Transverse colon (tissue), 4 donors: ENCODE measurements at regions not wholly inside any gene's neighbourhood (a gene's known extent, or its start where the extent isn't known, plus 50 kb on each side); places are given as distances from the start of the nearest gene placed in this dataset.
"Not testable (repeated sequence)": the region's sequence is repeated elsewhere in the genome, so short reads cannot be mapped to it uniquely, and the experiment has no call there.

Experiments used
- DNase-seq: peaks from one replicate; pipeline ENCODE4 v3.0.0-alpha.2; 2019
- H3K27ac ChIP-seq, 4 donors: fragments of 200-600 bp; sonication (generic); 2 replicates each; pipeline ENCODE4 v1.5.1; 2016 to 2018; ENCODE audit warnings: inconsistent platforms in 4 of 4
- H3K27me3 ChIP-seq: fragments of 200-600 bp; sonication (generic); 2 replicates; pipeline ENCODE4 v1.5.1; 2017; ENCODE audit warnings: inconsistent platforms
- H3K36me3 ChIP-seq, 4 donors: fragments of 200-600 bp; sonication (generic); 2 replicates each; pipeline ENCODE4 v1.5.1; 2017 to 2019; ENCODE audit warnings: inconsistent platforms in 4 of 4
- H3K4me1 ChIP-seq, 4 donors: fragments of 200-600 bp; sonication (generic); 2 replicates each; pipeline ENCODE4 v1.5.1; 2017 to 2020; ENCODE audit warnings: inconsistent platforms in 4 of 4
- H3K4me3 ChIP-seq, 4 donors: fragments of 200-600 bp; sonication (generic); 1 replicate in 1 of 4; 2 replicates in 3 of 4; pipeline versions ENCODE4 v1.5.1 to v1.6.1; 2017 to 2019; ENCODE audit warnings: inconsistent platforms in 4 of 4
- H3K9me3 ChIP-seq, 2 donors: fragments of 200-600 bp; sonication (generic); 2 replicates each; pipeline ENCODE4 v1.5.1; 2017 to 2019; ENCODE audit warnings: inconsistent platforms in 2 of 2
- EP300 ChIP-seq: sonication (generic); formaldehyde crosslinking; IDR thresholded peaks from one replicate; pipeline ENCODE4 v1.6.1; 2017; ENCODE audit warnings: antibody characterized with exemption, low read depth
- POLR2A ChIP-seq: fragments of 450-650 bp; IDR thresholded peaks from one replicate; pipeline ENCODE4 v1.6.1; 2016; ENCODE audit warnings: antibody characterized with exemption, mild to moderate bottlenecking, moderate library complexity
- POLR2AphosphoS5 ChIP-seq, 3 donors: sonication (generic); formaldehyde crosslinking; IDR thresholded peaks; one replicate each; pipeline ENCODE4 v1.6.1; 2016; ENCODE audit warnings: antibody characterized with exemption in 3 of 3
- WGBS, 2 donors: methylation state at CpG; one replicate each; pipeline ENCODE4 v1.1.5; 2018; ENCODE audit warnings: low coverage in 1 of 2; 5-methylcytosine and 5-hydroxymethylcytosine counted together
- in situ Hi-C, 4 donors: fragments of 200-750 bp; cut with MboI; loops; one replicate each; pipeline versions ENCODE4 v1.15.0 to v1.15.1; 2017; ENCODE audit warnings: low sequenced_read_pairs in 3 of 4, low pct_ligation_motif_present in 1 of 4, low pct_unique_long_range_greater_than_20kb in 1 of 4
- intact Hi-C: fragments of 100-400 bp; cut with DNase I; formaldehyde crosslinking; loops from one replicate; pipeline ENCODE4 v1.15.1; 2023; ENCODE audit warnings: low total_unique reads
- TF ChIP-seq, protein P1 (sequence below), 5 experiments: fragments of 200-600 bp in 3 of 5; fragments of 450-650 bp in 2 of 5; sonication (generic) in 3 of 5; IDR thresholded peaks; 1 replicate in 2 of 5; 2 replicates in 3 of 5; pipeline ENCODE4 v1.5.1; 2016 to 2017; ENCODE audit warnings: antibody characterized with exemption in 5 of 5, inconsistent platforms in 3 of 5, mild to moderate bottlenecking in 2 of 5, moderate library complexity in 1 of 5

GRCh38 chr2:195532628-195533271, 124.3 kb upstream of the SLC39A10 start:
- no peak for DNase-seq
- H3K9me3 ChIP-seq: no peaks in the 10 kb centered on the region
- 15 to 20% methylated on average over 5 of the region's 5 CpGs for WGBS, 2 donors
- H3K36me3 ChIP-seq: no peaks in the 10 kb centered on the region
- H3K4me3 ChIP-seq: peak overlapping the region in 1 of 4 donors; percentile 38
- intact Hi-C loops: no loop called here
- no peaks in the 10 kb centered on the region for H3K27me3 ChIP-seq
- in situ Hi-C loops: no loop called here
- H3K4me1 ChIP-seq: peaks cover 0 to 22% (median 0%) of the 10 kb centered on the region in 4 donors
- TF ChIP-seq, protein P1, sequence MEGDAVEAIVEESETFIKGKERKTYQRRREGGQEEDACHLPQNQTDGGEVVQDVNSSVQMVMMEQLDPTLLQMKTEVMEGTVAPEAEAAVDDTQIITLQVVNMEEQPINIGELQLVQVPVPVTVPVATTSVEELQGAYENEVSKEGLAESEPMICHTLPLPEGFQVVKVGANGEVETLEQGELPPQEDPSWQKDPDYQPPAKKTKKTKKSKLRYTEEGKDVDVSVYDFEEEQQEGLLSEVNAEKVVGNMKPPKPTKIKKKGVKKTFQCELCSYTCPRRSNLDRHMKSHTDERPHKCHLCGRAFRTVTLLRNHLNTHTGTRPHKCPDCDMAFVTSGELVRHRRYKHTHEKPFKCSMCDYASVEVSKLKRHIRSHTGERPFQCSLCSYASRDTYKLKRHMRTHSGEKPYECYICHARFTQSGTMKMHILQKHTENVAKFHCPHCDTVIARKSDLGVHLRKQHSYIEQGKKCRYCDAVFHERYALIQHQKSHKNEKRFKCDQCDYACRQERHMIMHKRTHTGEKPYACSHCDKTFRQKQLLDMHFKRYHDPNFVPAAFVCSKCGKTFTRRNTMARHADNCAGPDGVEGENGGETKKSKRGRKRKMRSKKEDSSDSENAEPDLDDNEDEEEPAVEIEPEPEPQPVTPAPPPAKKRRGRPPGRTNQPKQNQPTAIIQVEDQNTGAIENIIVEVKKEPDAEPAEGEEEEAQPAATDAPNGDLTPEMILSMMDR (IDR thresholded peaks at IDR 0.05): no peak
- TF ChIP-seq EP300 (no peak), POLR2A (no peak), POLR2AphosphoS5 (IDR thresholded peaks at IDR 0.05) (no peak)
- H3K27ac ChIP-seq: peak overlapping the region; percentile 10 to 33 (median 26)

- whole genome bisulfite sequencing, 2 donors: 89% methylated on average over 1 of the region's 1 CpG; no CpG with 5 or more reads in 1 of the 2 donors
- H3K27ac ChIP-seq: peak overlapping the region in 1 of 4 donors; percentile 33
- peaks cover 0 to 22% (median 0%) of the 10 kb centered on the region in 4 donors for H3K4me1 ChIP-seq
- DNase-seq: no peak
- intact Hi-C loops (no loop called here), in situ Hi-C loops (no loop called here)
- H3K9me3 ChIP-seq: no peaks in the 10 kb centered on the region
- no peaks in the 10 kb centered on the region for H3K27me3 ChIP-seq
- H3K36me3 ChIP-seq: no peaks in the 10 kb centered on the region
- TF ChIP-seq, protein P1 (IDR thresholded peaks at IDR 0.05): no peak
- TF ChIP-seq POLR2A: no peak
- no peak overlapping the region for H3K4me3 ChIP-seq
Measured at GRCh38 chr2:195532255-195532627, 124.8 kb upstream of the SLC39A10 start.

DNA sequence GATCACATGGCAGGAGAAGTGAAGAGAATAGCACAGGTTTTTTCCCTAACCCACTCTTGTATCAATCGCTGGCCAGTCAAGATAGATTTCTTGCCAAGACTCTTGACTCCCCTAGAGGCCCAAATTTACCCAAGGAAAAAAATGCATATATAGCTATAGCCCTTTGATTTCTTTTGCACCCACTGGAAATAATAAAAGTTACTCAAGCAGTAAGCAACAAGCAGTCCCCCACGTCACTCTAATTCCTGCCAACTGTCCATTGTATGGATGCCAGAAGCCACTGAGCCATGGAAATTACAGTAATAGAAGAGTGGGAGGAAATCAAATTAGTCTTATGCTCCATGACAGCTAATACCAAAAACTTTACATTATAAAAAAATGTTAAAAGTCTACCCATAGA, 125.3 kb upstream of the SLC39A10 start:
- no peak overlapping the region for H3K4me3 ChIP-seq
- H3K9me3 ChIP-seq: no peaks in the 10 kb centered on the region
- WGBS, 2 donors: 80 to 82% methylated on average over 2 of the region's 2 CpGs
- H3K4me1 ChIP-seq: peaks cover 0 to 18% (median 0%) of the 10 kb centered on the region in 4 donors
- no peak for DNase-seq
- H3K27ac ChIP-seq: no peak overlapping the region
- H3K36me3 ChIP-seq: no peaks in the 10 kb centered on the region
- in situ Hi-C loops (no loop called here), intact Hi-C loops (no loop called here)
- TF ChIP-seq POLR2A: no peak
- TF ChIP-seq EP300: no peak
- no peak for TF ChIP-seq POLR2AphosphoS5 (IDR thresholded peaks at IDR 0.05)
- TF ChIP-seq, protein P1 (IDR thresholded peaks at IDR 0.05): no peak
- no peaks in the 10 kb centered on the region for H3K27me3 ChIP-seq

DNA sequence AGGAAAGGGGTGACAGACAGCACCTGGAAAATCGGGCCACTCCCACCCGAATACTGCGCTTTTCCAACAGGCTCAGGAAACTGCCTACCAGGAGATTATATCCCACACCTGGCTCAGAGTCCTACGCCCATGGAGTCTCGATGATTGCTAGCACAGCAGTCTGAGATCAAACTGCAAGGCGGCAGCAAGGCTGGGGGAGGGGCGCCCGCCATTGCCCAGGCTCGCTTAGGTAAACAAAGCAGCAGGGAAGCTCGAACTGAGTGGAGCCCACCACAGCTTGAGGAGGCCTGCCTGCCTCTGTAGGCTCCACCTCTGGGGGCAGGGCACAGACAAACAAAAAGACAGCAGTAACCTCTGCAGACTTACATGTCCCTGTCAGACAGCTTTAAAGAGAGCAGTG, 133.8 kb upstream of the SLC39A10 start:
- H3K27me3 ChIP-seq, H3K27ac ChIP-seq, DNase-seq, in situ Hi-C loops, intact Hi-C loops, H3K36me3 ChIP-seq, H3K4me1 ChIP-seq, H3K4me3 ChIP-seq, H3K9me3 ChIP-seq: not testable (repeated sequence)
- WGBS, 2 donors: 91% methylated on average over 10 of the region's 10 CpGs; no CpG with 5 or more reads in 1 of the 2 donors

DNA sequence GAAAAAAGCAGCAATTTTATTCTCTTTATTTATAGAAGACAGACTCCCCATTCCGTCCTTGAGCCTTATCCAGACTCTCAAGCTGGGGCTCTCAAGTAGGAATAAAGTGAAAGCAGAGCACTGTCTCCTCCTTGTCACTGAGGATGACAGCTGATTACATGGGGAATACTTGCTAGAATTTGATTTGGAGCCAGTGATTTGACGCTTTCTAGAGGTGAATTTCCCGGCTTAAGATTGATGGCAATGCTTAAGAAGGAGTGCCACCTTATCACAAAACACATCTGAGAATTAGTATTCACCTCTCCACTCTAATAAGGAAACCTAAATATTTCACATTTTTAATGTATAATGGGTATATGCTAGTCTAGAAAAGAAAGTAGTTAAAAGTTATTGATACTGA, 135.4 kb upstream of the SLC39A10 start:
- no peak overlapping the region for H3K4me3 ChIP-seq
- no peak for DNase-seq
- intact Hi-C loops: no loop called here
- H3K27ac ChIP-seq: no peak overlapping the region
- in situ Hi-C loops: no loop called here
- no peaks in the 10 kb centered on the region for H3K9me3 ChIP-seq
- TF ChIP-seq EP300: no peak
- no peak for TF ChIP-seq POLR2A
- no peak for TF ChIP-seq POLR2AphosphoS5 (IDR thresholded peaks at IDR 0.05)
- TF ChIP-seq, protein P1 (IDR thresholded peaks at IDR 0.05): no peak
- WGBS, 2 donors: 85 to 90% methylated on average over 3 of the region's 3 CpGs
- no peaks in the 10 kb centered on the region for H3K4me1 ChIP-seq
- no peaks in the 10 kb centered on the region for H3K36me3 ChIP-seq
- no peaks in the 10 kb centered on the region for H3K27me3 ChIP-seq
